ENCODE measurements at regions not wholly inside any gene's neighbourhood (a gene's known extent, or its start where the extent isn't known, plus 50 kb on each side); places are given as distances from the start of the nearest gene placed in this dataset.

DNA sequence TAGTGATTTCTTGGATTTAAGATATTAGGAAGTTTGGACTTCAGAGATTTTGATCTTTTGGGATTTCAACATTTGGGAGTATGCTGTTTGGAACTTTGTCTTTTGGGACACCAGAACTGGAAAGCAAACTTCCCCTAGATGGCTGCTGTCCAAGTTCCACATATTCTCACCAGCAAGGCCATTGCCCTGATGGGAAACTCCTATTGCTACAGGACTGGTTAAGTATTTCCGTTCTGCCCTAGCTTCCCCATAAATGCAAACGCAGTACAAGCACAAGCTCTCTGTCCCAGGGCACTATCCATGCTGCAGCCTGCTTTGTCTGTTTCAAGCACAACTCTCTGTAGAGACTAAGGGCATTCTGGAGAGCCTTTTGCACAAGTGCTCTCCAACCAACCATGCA is 79.3 kb upstream of the SLC25A13 start:
- TF ChIP-seq, protein P1, sequence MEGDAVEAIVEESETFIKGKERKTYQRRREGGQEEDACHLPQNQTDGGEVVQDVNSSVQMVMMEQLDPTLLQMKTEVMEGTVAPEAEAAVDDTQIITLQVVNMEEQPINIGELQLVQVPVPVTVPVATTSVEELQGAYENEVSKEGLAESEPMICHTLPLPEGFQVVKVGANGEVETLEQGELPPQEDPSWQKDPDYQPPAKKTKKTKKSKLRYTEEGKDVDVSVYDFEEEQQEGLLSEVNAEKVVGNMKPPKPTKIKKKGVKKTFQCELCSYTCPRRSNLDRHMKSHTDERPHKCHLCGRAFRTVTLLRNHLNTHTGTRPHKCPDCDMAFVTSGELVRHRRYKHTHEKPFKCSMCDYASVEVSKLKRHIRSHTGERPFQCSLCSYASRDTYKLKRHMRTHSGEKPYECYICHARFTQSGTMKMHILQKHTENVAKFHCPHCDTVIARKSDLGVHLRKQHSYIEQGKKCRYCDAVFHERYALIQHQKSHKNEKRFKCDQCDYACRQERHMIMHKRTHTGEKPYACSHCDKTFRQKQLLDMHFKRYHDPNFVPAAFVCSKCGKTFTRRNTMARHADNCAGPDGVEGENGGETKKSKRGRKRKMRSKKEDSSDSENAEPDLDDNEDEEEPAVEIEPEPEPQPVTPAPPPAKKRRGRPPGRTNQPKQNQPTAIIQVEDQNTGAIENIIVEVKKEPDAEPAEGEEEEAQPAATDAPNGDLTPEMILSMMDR (IDR thresholded peaks at IDR 0.05), result no peak
- no peak for TF ChIP-seq EP300 (IDR thresholded peaks at IDR 0.05)
